ENCODE measurements at regions not wholly inside any gene's neighbourhood (a gene's known extent, or its start where the extent isn't known, plus 50 kb on each side); places are given as distances from the start of the nearest gene placed in this dataset.

- TF ChIP-seq EZH2 (IDR thresholded peaks at IDR 0.05; ENCODE audit: borderline replicate concordance, low read length), result no peak
- no peak for TF ChIP-seq CTCF (IDR thresholded peaks at IDR 0.05; ENCODE audit: low read length)
Measured at GRCh38 chr18:68262690-68263294, 452.1 kb downstream of the TMX3 start.

Measured in OCI-LY1 (cell line).